A549 (cell line): ENCODE measurements at regions not wholly inside any gene's neighbourhood (a gene's known extent, or its start where the extent isn't known, plus 50 kb on each side); places are given as distances from the start of the nearest gene placed in this dataset.

Source experiments
- ATAC-seq, 2 experiments: fragments of 200-7000 bp in 1 of 2; fragments of >200 bp in 1 of 2; cut with Nextera tagmentation in 1 of 2; cut with Tn5 transposase in 1 of 2; 3 replicates each; pipeline versions ENCODE4 v1.8.0 to v1.9.1; 2018 to 2020; ENCODE audit warnings: mild to moderate bottlenecking in 1 of 2, moderate library complexity in 1 of 2
- CTCF ChIA-PET: fragments of 300-600 bp; sonication (Branson Sonifier 250); formaldehyde crosslinking; extraction: SDS; loops from one replicate; lab custom pipeline; 2021; ENCODE audit warnings: antibody characterized with exemption, inconsistent platforms; lab: Yijun Ruan, JAX
- POLR2A ChIA-PET: fragments of 350-600 bp; formaldehyde crosslinking; extraction: SDS; loops from one replicate; lab custom pipeline; 2021; ENCODE audit warnings: antibody characterized with exemption, inconsistent platforms; lab: Yijun Ruan, JAX
- DNase-seq, 2 experiments: peaks; one replicate each; pipeline versions ENCODE4 v3.0.0 to v3.0.0-alpha.2; 2011 to 2016; ENCODE audit warnings: low read depth in 1 of 2, low spot score in 1 of 2
- FAIRE-seq: peaks from 2 replicates; lab custom pipeline; 2011; peaks lifted over from hg19 to GRCh38; lab: Jason Lieb, UNC
- H3K27ac ChIP-seq, 2 experiments: fragments of >200 bp; sonication (Bioruptor Twin); formaldehyde crosslinking; 3 replicates each; pipeline ENCODE4 v1.5.1; 2016 to 2017
- H3K4me1 ChIP-seq: fragments of >200 bp; sonication (Bioruptor Twin); formaldehyde crosslinking; 3 replicates; pipeline ENCODE4 v1.6.1; 2016
- H3K4me2 ChIP-seq: fragments of >200 bp; sonication (Bioruptor Twin); formaldehyde crosslinking; 3 replicates; pipeline ENCODE4 v1.6.1; 2016
- H3K4me3 ChIP-seq: fragments of >200 bp; sonication (Bioruptor Twin); formaldehyde crosslinking; 3 replicates; pipeline ENCODE4 v1.5.1; 2016
- H3K9me3 ChIP-seq: fragments of >200 bp; sonication (Bioruptor Twin); formaldehyde crosslinking; 3 replicates; pipeline ENCODE4 v1.6.1; 2016
- CEBPB ChIP-seq, 2 experiments: fragments of >200 bp in 1 of 2; sonication (Bioruptor Twin) in 1 of 2; formaldehyde crosslinking in 1 of 2; IDR thresholded peaks; 2 replicates each; pipeline ENCODE4 v1.6.1; 2012 to 2016
- CHD2 ChIP-seq: fragments of 150-350 bp; IDR thresholded peaks from 2 replicates; pipeline ENCODE4 v1.6.1; 2014; ENCODE audit warnings: low read length; ENCODE audit not compliant: partially characterized antibody
- CTCF ChIP-seq: fragments of >200 bp; sonication (Bioruptor Twin); formaldehyde crosslinking; IDR thresholded peaks from 3 replicates; pipeline ENCODE4 v1.5.1; 2016
- E2F6 ChIP-seq: IDR thresholded peaks from 2 replicates; pipeline ENCODE4 v1.6.1; 2012; ENCODE audit warnings: low read depth, borderline replicate concordance
- FOSL2 ChIP-seq, 2 experiments: fragments of 450-650 bp in 1 of 2; fragments of >200 bp in 1 of 2; sonication (Bioruptor Twin) in 1 of 2; formaldehyde crosslinking; IDR thresholded peaks; 2 replicates each; pipeline versions ENCODE4 v1.5.0 to v1.6.1; 2016 to 2020; ENCODE audit warnings: mild to moderate bottlenecking in 1 of 2, moderate library complexity in 1 of 2
- GATA3 ChIP-seq: IDR thresholded peaks from 2 replicates; pipeline ENCODE4 v1.6.1; 2012; ENCODE audit warnings: borderline replicate concordance
- HOXB13 ChIP-seq: fragments of 250-450 bp; sonication (Bioruptor Pico); IDR thresholded peaks from 2 replicates; pipeline ENCODE4 v1.5.0; 2020; ENCODE audit warnings: low read depth, mild to moderate bottlenecking, moderate library complexity
- HOXB5 ChIP-seq: fragments of 250-450 bp; sonication (Bioruptor Pico); IDR thresholded peaks from 2 replicates; pipeline ENCODE4 v1.5.0; 2020; ENCODE audit warnings: mild to moderate bottlenecking, moderate library complexity
- KDM5A ChIP-seq: fragments of 200-600 bp; sonication (generic); IDR thresholded peaks from 2 replicates; pipeline ENCODE4 v1.6.1; 2016; ENCODE audit warnings: antibody characterized with exemption, mild to moderate bottlenecking
- MAX ChIP-seq: IDR thresholded peaks from 2 replicates; pipeline ENCODE4 v1.6.1; 2012
- POLR2A ChIP-seq: IDR thresholded peaks from 2 replicates; pipeline ENCODE4 v1.6.1; 2012; ENCODE audit warnings: mild to moderate bottlenecking, low read length
- RFX5 ChIP-seq: fragments of 450-650 bp; IDR thresholded peaks from 2 replicates; pipeline ENCODE4 v1.7.1; 2014; ENCODE audit warnings: antibody characterized with exemption, mild to moderate bottlenecking, moderate library complexity
- TP53 ChIP-seq: fragments of 250-450 bp; sonication (Bioruptor Pico); IDR thresholded peaks from 2 replicates; pipeline ENCODE4 v1.5.0; 2021; ENCODE audit warnings: mild to moderate bottlenecking, moderate library complexity
- ZFP36 ChIP-seq: fragments of 450-650 bp; IDR thresholded peaks from 2 replicates; pipeline ENCODE4 v1.6.1; 2014; ENCODE audit warnings: borderline replicate concordance; ENCODE audit not compliant: partially characterized antibody
- WGBS: methylation state at CpG from one replicate; pipeline ENCODE4 v1.1.6; 2017; ENCODE audit errors: missing lambda C conversion rate; 5-methylcytosine and 5-hydroxymethylcytosine counted together

- Histone ChIP-seq H3K4me2 (no peak overlapping the region), H3K4me3 (no peak overlapping the region), H3K4me1 (no peaks in the 10 kb centered on the region), H3K9me3 (no peaks in the 10 kb centered on the region), H3K27ac (no peak overlapping the region)
- CTCF ChIA-PET = no interaction called here
- POLR2A ChIA-PET = no interaction called here
- no peak for TF ChIP-seq KDM5A
- WGBS = 28% methylated on average over 8 of the region's 8 CpGs
- FAIRE-seq = no peak
- DNase-seq = no peak
- ATAC-seq = no peak
Measured at GRCh38 chr1:208503787-208504186, 259.6 kb upstream of the PLXNA2 start.

- no peak for ATAC-seq
- H3K4me1 ChIP-seq = no peaks in the 10 kb centered on the region
- no peak for FAIRE-seq
- H3K4me2 ChIP-seq = no peak overlapping the region
- CTCF ChIA-PET = no interaction called here
- TF ChIP-seq MAX (no peak), GATA3 (no peak), ZFP36 (no peak)
- H3K27ac ChIP-seq = no peak overlapping the region
- POLR2A ChIA-PET = no interaction called here
- 16% methylated on average over 2 of the region's 2 CpGs for WGBS
- no peak for DNase-seq
- no peak overlapping the region for H3K4me3 ChIP-seq
- H3K9me3 ChIP-seq = no peaks in the 10 kb centered on the region
Measured at GRCh38 chr1:208506812-208507211, 262.6 kb upstream of the PLXNA2 start.

- no peak for FAIRE-seq
- CTCF ChIA-PET = no interaction called here
- H3K27ac ChIP-seq = no peak overlapping the region
Measured at GRCh38 chr1:208509072-208509471, 264.9 kb upstream of the PLXNA2 start.

GRCh38 chr1:208510192-208510952 lies 266.2 kb upstream of the PLXNA2 start:
- Histone ChIP-seq H3K27ac (no peak overlapping the region), H3K4me2 (no peak overlapping the region)
- DNase-seq = no peak

More at GRCh38 chr1:208509072-208509471, 264.9 kb upstream of the PLXNA2 start:
- no peak overlapping the region for H3K4me2 ChIP-seq
- H3K4me1 ChIP-seq = no peaks in the 10 kb centered on the region
- no peak for TF ChIP-seq CHD2
- no peak for TF ChIP-seq CEBPB (IDR thresholded peaks at IDR 0.05)
- TF ChIP-seq CTCF = no peak
- no peak for TF ChIP-seq MAX
- TF ChIP-seq TP53 = no peak
- TF ChIP-seq E2F6 = no peak
- TF ChIP-seq POLR2A = no peak
- no peak for TF ChIP-seq HOXB13
- TF ChIP-seq FOSL2 (IDR thresholded peaks at IDR 0.05) = no peak
- TF ChIP-seq FOSL2 (CRISPR knock-in tag; IDR thresholded peaks at IDR 0.05) = no peak
- TF ChIP-seq, all 56 proteins: peak for 0
- POLR2A ChIA-PET = no interaction called here
- ATAC-seq = no peak
- WGBS = 30% methylated on average over 2 of the region's 2 CpGs
- no peak overlapping the region for H3K4me3 ChIP-seq
- no peak for DNase-seq
- H3K9me3 ChIP-seq = no peaks in the 10 kb centered on the region

More at GRCh38 chr1:208510192-208510952, 266.2 kb upstream of the PLXNA2 start:
- Histone ChIP-seq H3K9me3 (no peaks in the 10 kb centered on the region), H3K4me3 (no peak overlapping the region), H3K4me1 (no peaks in the 10 kb centered on the region)
- WGBS = 5% methylated on average over 5 of the region's 5 CpGs
- no peak for TF ChIP-seq ZFP36
- no peak for TF ChIP-seq HOXB5 (CRISPR knock-in tag)
- no peak for TF ChIP-seq RFX5
- CTCF ChIA-PET = no interaction called here
- FAIRE-seq (no peak), ATAC-seq (no peak)
- POLR2A ChIA-PET = no interaction called here
